Liver (tissue), 8 donors: ENCODE measurements at regions not wholly inside any gene's neighbourhood (a gene's known extent, or its start where the extent isn't known, plus 50 kb on each side); places are given as distances from the start of the nearest gene placed in this dataset.

ENCODE experiments used
- DNase-seq: peaks from one replicate; pipeline ENCODE4 v3.0.0-alpha.2; 2017; ENCODE audit warnings: low spot score
- H3K27ac ChIP-seq, 2 donors: one replicate each; pipeline ENCODE4 v1.7.0; 2013; ENCODE audit warnings: inconsistent platforms in 2 of 2, low read length in 2 of 2, control low read depth in 1 of 2, low read depth in 1 of 2, mild to moderate bottlenecking in 1 of 2
- H3K27me3 ChIP-seq, 4 donors: one replicate each; pipeline versions ENCODE4 v1.6.1 to v1.7.0; 2013; ENCODE audit warnings: low read length in 3 of 4, inconsistent platforms in 1 of 4, mild to moderate bottlenecking in 1 of 4, moderate library complexity in 1 of 4; ENCODE audit not compliant: control insufficient read depth in 4 of 4, insufficient read depth in 4 of 4
- H3K36me3 ChIP-seq, 4 donors: one replicate each; pipeline versions ENCODE4 v1.6.1 to v1.7.0; 2013; ENCODE audit warnings: low read length in 3 of 4, mild to moderate bottlenecking in 3 of 4, low read depth in 1 of 4, moderate library complexity in 1 of 4; ENCODE audit not compliant: control insufficient read depth in 4 of 4, insufficient read depth in 3 of 4
- H3K4me1 ChIP-seq, 4 donors: one replicate each; pipeline versions ENCODE4 v1.6.1 to v1.7.0; 2013; ENCODE audit warnings: low read length in 3 of 4, mild to moderate bottlenecking in 3 of 4, moderate library complexity in 1 of 4; ENCODE audit not compliant: control insufficient read depth in 4 of 4, insufficient read depth in 4 of 4
- H3K4me3 ChIP-seq, 3 donors: one replicate each; pipeline versions ENCODE4 v1.6.1 to v1.7.0; 2013; ENCODE audit warnings: low read length in 3 of 3, control low read depth in 1 of 3, low read depth in 1 of 3, mild to moderate bottlenecking in 1 of 3
- H3K9ac ChIP-seq, 2 donors: one replicate each; pipeline ENCODE4 v1.7.0; 2013; ENCODE audit warnings: low read length in 2 of 2, mild to moderate bottlenecking in 2 of 2, moderate library complexity in 2 of 2, control low read depth in 1 of 2, low read depth in 1 of 2
- H3K9me3 ChIP-seq, 4 donors: one replicate each; pipeline versions ENCODE4 v1.6.1 to v1.7.0; 2013; ENCODE audit warnings: low read length in 3 of 4; ENCODE audit not compliant: control insufficient read depth in 4 of 4
- ATF3 ChIP-seq: IDR thresholded peaks from 2 replicates; pipeline ENCODE4 v1.6.1; 2016; ENCODE audit warnings: antibody characterized with exemption
- CTCF ChIP-seq: fragments of 150-350 bp; IDR thresholded peaks from 2 replicates; pipeline ENCODE4 v1.5.1; 2017; ENCODE audit warnings: improper control_type of control experiment, low read depth, low read length; ENCODE audit not compliant: missing input control
- EGR1 ChIP-seq, 2 donors: IDR thresholded peaks; 2 replicates each; pipeline ENCODE4 v1.6.1; 2016 to 2018; ENCODE audit warnings: antibody characterized with exemption in 2 of 2, low read depth in 2 of 2
- FOXA1 ChIP-seq: IDR thresholded peaks from 2 replicates; pipeline ENCODE4 v1.6.1; 2016; ENCODE audit warnings: antibody characterized with exemption
- GABPA ChIP-seq, 2 donors: IDR thresholded peaks in 1 of 2; conservative IDR thresholded peaks in 1 of 2; 2 replicates each; pipeline ENCODE4 v1.6.1; 2016; ENCODE audit warnings: antibody characterized with exemption in 2 of 2, mild to moderate bottlenecking in 1 of 2, moderate library complexity in 1 of 2
- HNF4A ChIP-seq, 2 donors: conservative IDR thresholded peaks; 2 replicates each; pipeline ENCODE4 v1.6.1; 2016; ENCODE audit warnings: antibody characterized with exemption in 2 of 2, mild to moderate bottlenecking in 2 of 2
- HNF4G ChIP-seq: IDR thresholded peaks from 2 replicates; pipeline ENCODE4 v1.6.1; 2016; ENCODE audit warnings: antibody characterized with exemption
- JUND ChIP-seq, 2 donors: IDR thresholded peaks; 2 replicates each; pipeline ENCODE4 v1.6.1; 2016; ENCODE audit warnings: antibody characterized with exemption in 2 of 2
- MAX ChIP-seq: IDR thresholded peaks from 2 replicates; pipeline ENCODE4 v1.6.1; 2016; ENCODE audit warnings: antibody characterized with exemption
- NR2F2 ChIP-seq: IDR thresholded peaks from 2 replicates; pipeline ENCODE4 v1.6.1; 2016; ENCODE audit warnings: antibody characterized with exemption
- RAD21 ChIP-seq, 2 donors: IDR thresholded peaks; 2 replicates each; pipeline ENCODE4 v1.6.1; 2016; ENCODE audit warnings: antibody characterized with exemption in 2 of 2, mild to moderate bottlenecking in 2 of 2
- REST ChIP-seq: IDR thresholded peaks from 2 replicates; pipeline ENCODE4 v1.6.1; 2016; ENCODE audit warnings: antibody characterized with exemption, mild to moderate bottlenecking
- RXRA ChIP-seq, 2 donors: IDR thresholded peaks; 2 replicates each; pipeline ENCODE4 v1.6.1; 2017 to 2018; ENCODE audit warnings: antibody characterized with exemption in 2 of 2, mild to moderate bottlenecking in 1 of 2
- SP1 ChIP-seq: IDR thresholded peaks from 2 replicates; pipeline ENCODE4 v1.6.1; 2018; ENCODE audit warnings: antibody characterized with exemption, mild to moderate bottlenecking
- TAF1 ChIP-seq: conservative IDR thresholded peaks from 2 replicates; pipeline ENCODE4 v1.6.1; 2016; ENCODE audit warnings: antibody characterized with exemption, mild to moderate bottlenecking
- ZBTB33 ChIP-seq: IDR thresholded peaks from 2 replicates; pipeline ENCODE4 v1.6.1; 2016; ENCODE audit warnings: antibody characterized with exemption
- WGBS: extraction: QIAGEN DNeasy Blood & Tissue Kit; methylation state at CpG from one replicate; pipeline ENCODE4 v1.1.7; 2013; 5-methylcytosine and 5-hydroxymethylcytosine counted together
- donor health status: healthy.
- donor health status: healthy.
- donor health status: healthy.
- donor health status: healthy.
- donor health status: healthy.

GRCh38 chr7:25557930-25558329 is 329.6 kb upstream of the NPVF start:
- WGBS: 67% methylated on average over 4 of the region's 4 CpGs
- H3K27ac ChIP-seq: no peak overlapping the region

GRCh38 chr7:25558605-25559004 is 330.3 kb upstream of the NPVF start:
- TF ChIP-seq SP1: no peak
- TF ChIP-seq HNF4A (conservative IDR thresholded peaks at IDR 0.05): no peak
- no peak for TF ChIP-seq MAX
- TF ChIP-seq NR2F2: no peak
- TF ChIP-seq FOXA1: no peak
- TF ChIP-seq EGR1 (IDR thresholded peaks at IDR 0.05; ENCODE audit: low read depth in 2 of 2): no peak
- no peak for TF ChIP-seq TAF1
- TF ChIP-seq JUND (IDR thresholded peaks at IDR 0.05): no peak
- TF ChIP-seq GABPA (IDR thresholded peaks at IDR 0.05 in 1 of 2, conservative IDR thresholded peaks at IDR 0.05 in 1 of 2): no peak
- no peak for TF ChIP-seq RAD21 (IDR thresholded peaks at IDR 0.05)
- no peak for TF ChIP-seq CTCF
- no peak for TF ChIP-seq REST
- TF ChIP-seq RXRA (IDR thresholded peaks at IDR 0.05): no peak
- TF ChIP-seq ATF3: no peak
- no peak for TF ChIP-seq ZBTB33
- no peak for TF ChIP-seq HNF4G

More at GRCh38 chr7:25557930-25558329, 329.6 kb upstream of the NPVF start:
- Histone ChIP-seq H3K4me1 (no peaks in the 10 kb centered on the region), H3K4me3 (no peak overlapping the region), H3K9me3 (peaks cover 0 to 5% (median 0%) of the 10 kb centered on the region in 4 donors), H3K27me3 (no peaks in the 10 kb centered on the region), H3K36me3 (no peaks in the 10 kb centered on the region), H3K9ac (no peak overlapping the region)
- TF ChIP-seq CTCF (no peak), RAD21 (IDR thresholded peaks at IDR 0.05) (no peak), EGR1 (IDR thresholded peaks at IDR 0.05; ENCODE audit: low read depth in 2 of 2) (no peak), JUND (IDR thresholded peaks at IDR 0.05) (no peak), ATF3 (no peak), SP1 (no peak)
- DNase-seq: no peak

More at GRCh38 chr7:25558605-25559004, 330.3 kb upstream of the NPVF start:
- Histone ChIP-seq H3K4me1 (no peaks in the 10 kb centered on the region), H3K36me3 (no peaks in the 10 kb centered on the region), H3K9ac (no peak overlapping the region), H3K27ac (no peak overlapping the region), H3K27me3 (no peaks in the 10 kb centered on the region), H3K4me3 (no peak overlapping the region), H3K9me3 (peaks cover 0 to 5% (median 0%) of the 10 kb centered on the region in 4 donors)
- no peak for DNase-seq
- 94% methylated on average over 3 of the region's 3 CpGs for WGBS
